HCT116 (cell line): ENCODE measurements at regions not wholly inside any gene's neighbourhood (a gene's known extent, or its start where the extent isn't known, plus 50 kb on each side); places are given as distances from the start of the nearest gene placed in this dataset.

ENCODE experiments used
- ATAC-seq: fragments of 200-7000 bp; cut with Tn5 transposase; 2 replicates; pipeline ENCODE4 v1.9.1; 2020; ENCODE audit warnings: mild to moderate bottlenecking, moderate library complexity
- BruUV-seq: library from RNA; stranded (reverse); fragments of 400-500 nt; replicated peaks from 2 replicates; lab custom pipeline; 2021; lab: Mats Ljungman, UMichigan
- CTCF ChIA-PET: fragments of 300-600 bp; sonication (Branson Sonifier 250); formaldehyde crosslinking; loops from one replicate; lab custom pipeline; 2021; ENCODE audit warnings: antibody characterized with exemption; lab: Charles Lee
- POLR2A ChIA-PET: fragments of 300-600, 350-600 bp; sonication (Branson Sonifier 250); formaldehyde crosslinking; loops from one replicate; lab custom pipeline; 2021; ENCODE audit warnings: antibody characterized with exemption; lab: Charles Lee
- RAD21 ChIA-PET, 2 experiments: fragments of 300-600 bp; sonication (Branson Sonifier 250); formaldehyde crosslinking; loops; one replicate each; lab custom pipeline; 2023; ENCODE audit warnings: low total read pairs in 2 of 2; ENCODE audit not compliant: uncharacterized antibody in 2 of 2, unreplicated experiment in 2 of 2, low non-redundant PET in 1 of 2; lab: Charles Lee
- DNase-seq: peaks from one replicate; pipeline ENCODE4 v3.0.0-alpha.2; 2010; ENCODE audit warnings: low read depth, low spot score
- H2AFZ ChIP-seq: fragments of 200-600 bp; shearing (Covaris generic), sonication (generic); 2 replicates; pipeline ENCODE4 v1.6.1; 2017; ENCODE audit warnings: low read depth, mixed run types, mixed read lengths, antibody characterized with exemption, low read length; ENCODE audit not compliant: poor library complexity, severe bottlenecking
- H3K27ac ChIP-seq: 2 replicates; pipeline ENCODE4 v1.5.1; 2012; ENCODE audit warnings: low read depth, low read length
- H3K27me3 ChIP-seq: fragments of 200-600 bp; sonication (generic); 2 replicates; pipeline ENCODE4 v1.6.1; 2016; ENCODE audit warnings: mixed run types, low read length, mixed read lengths; ENCODE audit not compliant: insufficient read depth
- H3K36me3 ChIP-seq, 2 experiments: fragments of 200-500 bp in 1 of 2; fragments of 200-600 bp in 1 of 2; sonication (Bioruptor generic) in 1 of 2; sonication (generic) in 1 of 2; 2 replicates each; pipeline versions ENCODE4 v1.5.1 to v1.6.1; 2014 to 2016; ENCODE audit warnings: low read length in 2 of 2, inconsistent platforms in 1 of 2, mixed read lengths in 1 of 2, mixed run types in 1 of 2; ENCODE audit not compliant: insufficient read depth in 2 of 2, control insufficient read depth in 1 of 2
- H3K4me1 ChIP-seq, 2 experiments: fragments of 200-600 bp in 1 of 2; sonication (generic) in 1 of 2; 2 replicates each; pipeline versions ENCODE4 v1.5.1 to v1.6.1; 2012 to 2017; ENCODE audit warnings: low read length in 2 of 2, inconsistent platforms in 1 of 2, mild to moderate bottlenecking in 1 of 2, mixed read lengths in 1 of 2, mixed run types in 1 of 2, moderate library complexity in 1 of 2; ENCODE audit not compliant: insufficient read depth in 2 of 2, control insufficient read depth in 1 of 2
- H3K4me2 ChIP-seq: fragments of 200-600 bp; sonication (generic); 2 replicates; pipeline ENCODE4 v1.6.1; 2017; ENCODE audit warnings: mixed run types, low read length, mixed read lengths
- H3K4me3 ChIP-seq, 2 experiments: fragments of 200-600 bp in 1 of 2; sonication (generic) in 1 of 2; replicated peaks in 1 of 2; 2 replicates each; pipeline ENCODE4 v1.5.1; 2011 to 2016; ENCODE audit warnings: low read length in 2 of 2, control low read depth in 1 of 2, low read depth in 1 of 2, mild to moderate bottlenecking in 1 of 2, mixed read lengths in 1 of 2, mixed run types in 1 of 2
- H3K79me2 ChIP-seq: fragments of 200-600 bp; sonication (generic); 2 replicates; pipeline ENCODE4 v1.6.1; 2017; ENCODE audit warnings: mild to moderate bottlenecking, mixed run types, low read length, moderate library complexity, mixed read lengths; ENCODE audit not compliant: insufficient read depth
- H3K9ac ChIP-seq: fragments of 200-600 bp; sonication (generic); 2 replicates; pipeline ENCODE4 v1.6.1; 2016; ENCODE audit warnings: low read length, mixed read lengths
- H3K9me2 ChIP-seq: fragments of 200-600 bp; sonication (generic), shearing (Covaris generic); 2 replicates; pipeline ENCODE4 v1.6.1; 2017; ENCODE audit warnings: mixed run types, mild to moderate bottlenecking, moderate library complexity; ENCODE audit not compliant: insufficient read depth
- H3K9me3 ChIP-seq, 2 experiments: fragments of 200-500 bp in 1 of 2; fragments of 200-600 bp in 1 of 2; sonication (Bioruptor generic) in 1 of 2; sonication (generic) in 1 of 2; 2 replicates each; pipeline ENCODE4 v1.6.1; 2014 to 2017; ENCODE audit warnings: low read length in 2 of 2, mixed read lengths in 2 of 2, inconsistent platforms in 1 of 2, low read depth in 1 of 2, mild to moderate bottlenecking in 1 of 2, mixed run types in 1 of 2, moderate library complexity in 1 of 2; ENCODE audit not compliant: control insufficient read depth in 1 of 2, insufficient read depth in 1 of 2
- H4K20me1 ChIP-seq: fragments of 200-600 bp; sonication (generic), shearing (Covaris generic); 2 replicates; pipeline ENCODE4 v1.6.1; 2017; ENCODE audit warnings: mixed run types, mild to moderate bottlenecking, moderate library complexity; ENCODE audit not compliant: insufficient read depth
- EGR1 ChIP-seq: IDR thresholded peaks from 2 replicates; pipeline ENCODE4 v1.6.1; 2012; ENCODE audit warnings: low read depth
- ELF1 ChIP-seq: IDR thresholded peaks from 2 replicates; pipeline ENCODE4 v1.6.1; 2012; ENCODE audit warnings: low read depth, borderline replicate concordance
- EZH2 ChIP-seq: fragments of 200-600 bp; sonication (generic); IDR thresholded peaks from 2 replicates; pipeline ENCODE4 v1.6.1; 2017; ENCODE audit warnings: antibody characterized with exemption, mixed run types
- EZH2phosphoT487 ChIP-seq: fragments of 200-600 bp; IDR thresholded peaks from 2 replicates; pipeline ENCODE4 v1.6.1; 2018; ENCODE audit warnings: antibody characterized with exemption, borderline replicate concordance
- FOSL1 ChIP-seq: IDR thresholded peaks from 2 replicates; pipeline ENCODE4 v1.6.1; 2012; ENCODE audit warnings: low read depth
- POLR2A ChIP-seq: IDR thresholded peaks from 2 replicates; pipeline ENCODE4 v1.7.0; 2011; ENCODE audit warnings: borderline replicate concordance; ENCODE audit not compliant: insufficient read depth, insufficient read length; ENCODE audit errors: extremely low read depth
- YY1 ChIP-seq: IDR thresholded peaks from 2 replicates; pipeline ENCODE4 v1.6.1; 2011; ENCODE audit warnings: low read length, low read depth, moderate library complexity, mild to moderate bottlenecking; ENCODE audit not compliant: insufficient replicate concordance; ENCODE audit errors: extremely low read depth
- ZFX ChIP-seq: fragments of 450-650 bp; IDR thresholded peaks from 2 replicates; pipeline ENCODE4 v1.6.1; 2017
- intact Hi-C: fragments of 100-400 bp; cut with micrococcal nuclease; formaldehyde crosslinking; loops from 2 replicates; pipeline ENCODE4 v1.10.0; 2022
- TF ChIP-seq, protein P1 (sequence below): IDR thresholded peaks from 2 replicates; pipeline ENCODE4 v1.6.1; 2012
- TF ChIP-seq, protein P2 (sequence below): IDR thresholded peaks from 2 replicates; pipeline ENCODE4 v1.6.1; 2012; ENCODE audit warnings: low read depth
- TF ChIP-seq, protein P3 (sequence below), 3 experiments: fragments of 200-600 bp in 1 of 3; sonication (generic) in 1 of 3; IDR thresholded peaks in 2 of 3; conservative IDR thresholded peaks in 1 of 3; 2 replicates each; pipeline ENCODE4 v1.5.1; 2012 to 2017; ENCODE audit warnings: low read depth in 2 of 3, low read length in 2 of 3, antibody characterized with exemption in 1 of 3, borderline replicate concordance in 1 of 3, control low read depth in 1 of 3, mild to moderate bottlenecking in 1 of 3, mixed read lengths in 1 of 3, mixed run types in 1 of 3, moderate library complexity in 1 of 3; ENCODE audit not compliant: insufficient read depth in 1 of 3

DNA sequence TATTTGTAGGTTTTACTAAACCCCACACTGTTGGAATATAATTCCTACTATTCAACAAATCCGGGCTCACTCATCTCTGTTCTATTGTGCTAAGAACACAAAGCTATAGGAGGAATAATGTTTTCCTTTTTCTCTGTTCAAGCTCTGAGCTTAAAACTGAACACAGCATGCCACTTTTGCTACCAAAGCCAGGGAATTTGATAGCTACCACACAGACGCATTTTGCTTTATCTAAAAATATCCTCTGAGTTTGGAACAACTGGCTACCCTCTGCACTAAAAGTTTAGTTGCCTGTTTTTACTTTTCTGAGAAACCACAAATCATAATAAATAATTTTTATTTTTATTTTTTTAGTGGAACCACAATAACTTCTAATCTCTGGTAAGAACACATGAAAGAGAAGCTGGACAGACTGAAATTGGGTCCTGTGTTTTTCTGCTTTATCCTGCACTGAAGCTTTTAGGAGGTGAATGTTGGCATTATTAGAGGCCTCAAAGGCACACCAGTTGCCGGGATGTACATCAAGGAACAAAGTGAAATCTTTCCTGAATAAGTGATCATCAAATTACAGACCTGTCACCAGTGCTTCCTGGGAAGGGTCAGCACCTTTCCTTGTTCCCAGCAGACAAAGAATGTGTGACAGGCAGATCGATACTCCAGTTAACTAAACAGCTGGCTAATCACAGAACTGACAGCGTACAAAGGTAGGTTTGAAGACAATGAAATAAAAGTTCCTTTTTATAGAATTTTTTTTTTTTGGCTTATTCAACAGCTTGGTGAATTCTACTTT, 523.2 kb upstream of the TENM4 start (continued):
- no peak for TF ChIP-seq EGR1
- TF ChIP-seq, protein P1, sequence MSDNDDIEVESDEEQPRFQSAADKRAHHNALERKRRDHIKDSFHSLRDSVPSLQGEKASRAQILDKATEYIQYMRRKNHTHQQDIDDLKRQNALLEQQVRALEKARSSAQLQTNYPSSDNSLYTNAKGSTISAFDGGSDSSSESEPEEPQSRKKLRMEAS: no peak

DNA sequence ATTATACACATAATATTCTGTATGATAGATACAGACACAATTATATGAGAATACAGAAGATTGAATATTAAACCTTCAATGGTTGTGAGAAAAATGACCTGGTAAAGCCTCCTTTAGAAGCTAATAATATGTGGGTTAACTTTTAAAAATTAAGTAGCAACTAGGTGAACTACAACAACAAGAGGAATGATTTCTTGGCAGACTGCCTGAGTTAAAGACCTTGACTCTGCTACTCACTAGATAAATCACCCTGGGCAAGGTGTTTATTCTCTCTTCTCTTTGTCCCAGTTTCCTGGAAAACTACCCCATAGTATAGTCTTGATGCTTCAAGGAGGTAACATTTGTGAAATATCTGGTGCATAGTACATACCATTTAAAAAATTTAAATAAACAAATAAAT, 519.6 kb upstream of the TENM4 start:
- Histone ChIP-seq H3K9me2 (no peaks in the 10 kb centered on the region), H3K27ac (no peak overlapping the region), H3K4me1 (no peaks in the 10 kb centered on the region), H3K4me3 (no peak overlapping the region), H3K4me2 (no peak overlapping the region), H3K27me3 (no peaks in the 10 kb centered on the region), H3K9ac (no peak overlapping the region), H3K9me3 (peaks cover 8 to 13% of the 10 kb centered on the region in 2 experiments; a peak in 2 of 4 replicates), H2AFZ (no peak overlapping the region), H4K20me1 (no peaks in the 10 kb centered on the region), H3K79me2 (no peaks in the 10 kb centered on the region), H3K36me3 (no peaks in the 10 kb centered on the region)
- DNase-seq (no peak), ATAC-seq (no peak)
- TF ChIP-seq FOSL1 (no peak), EZH2phosphoT487 (no peak), ELF1 (no peak), POLR2A (no peak), ZFX (no peak), YY1 (no peak), EGR1 (no peak), EZH2 (no peak)
- TF ChIP-seq, protein P2, sequence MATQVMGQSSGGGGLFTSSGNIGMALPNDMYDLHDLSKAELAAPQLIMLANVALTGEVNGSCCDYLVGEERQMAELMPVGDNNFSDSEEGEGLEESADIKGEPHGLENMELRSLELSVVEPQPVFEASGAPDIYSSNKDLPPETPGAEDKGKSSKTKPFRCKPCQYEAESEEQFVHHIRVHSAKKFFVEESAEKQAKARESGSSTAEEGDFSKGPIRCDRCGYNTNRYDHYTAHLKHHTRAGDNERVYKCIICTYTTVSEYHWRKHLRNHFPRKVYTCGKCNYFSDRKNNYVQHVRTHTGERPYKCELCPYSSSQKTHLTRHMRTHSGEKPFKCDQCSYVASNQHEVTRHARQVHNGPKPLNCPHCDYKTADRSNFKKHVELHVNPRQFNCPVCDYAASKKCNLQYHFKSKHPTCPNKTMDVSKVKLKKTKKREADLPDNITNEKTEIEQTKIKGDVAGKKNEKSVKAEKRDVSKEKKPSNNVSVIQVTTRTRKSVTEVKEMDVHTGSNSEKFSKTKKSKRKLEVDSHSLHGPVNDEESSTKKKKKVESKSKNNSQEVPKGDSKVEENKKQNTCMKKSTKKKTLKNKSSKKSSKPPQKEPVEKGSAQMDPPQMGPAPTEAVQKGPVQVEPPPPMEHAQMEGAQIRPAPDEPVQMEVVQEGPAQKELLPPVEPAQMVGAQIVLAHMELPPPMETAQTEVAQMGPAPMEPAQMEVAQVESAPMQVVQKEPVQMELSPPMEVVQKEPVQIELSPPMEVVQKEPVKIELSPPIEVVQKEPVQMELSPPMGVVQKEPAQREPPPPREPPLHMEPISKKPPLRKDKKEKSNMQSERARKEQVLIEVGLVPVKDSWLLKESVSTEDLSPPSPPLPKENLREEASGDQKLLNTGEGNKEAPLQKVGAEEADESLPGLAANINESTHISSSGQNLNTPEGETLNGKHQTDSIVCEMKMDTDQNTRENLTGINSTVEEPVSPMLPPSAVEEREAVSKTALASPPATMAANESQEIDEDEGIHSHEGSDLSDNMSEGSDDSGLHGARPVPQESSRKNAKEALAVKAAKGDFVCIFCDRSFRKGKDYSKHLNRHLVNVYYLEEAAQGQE: no peak
- TF ChIP-seq, protein P1: no peak
- TF ChIP-seq, protein P3, sequence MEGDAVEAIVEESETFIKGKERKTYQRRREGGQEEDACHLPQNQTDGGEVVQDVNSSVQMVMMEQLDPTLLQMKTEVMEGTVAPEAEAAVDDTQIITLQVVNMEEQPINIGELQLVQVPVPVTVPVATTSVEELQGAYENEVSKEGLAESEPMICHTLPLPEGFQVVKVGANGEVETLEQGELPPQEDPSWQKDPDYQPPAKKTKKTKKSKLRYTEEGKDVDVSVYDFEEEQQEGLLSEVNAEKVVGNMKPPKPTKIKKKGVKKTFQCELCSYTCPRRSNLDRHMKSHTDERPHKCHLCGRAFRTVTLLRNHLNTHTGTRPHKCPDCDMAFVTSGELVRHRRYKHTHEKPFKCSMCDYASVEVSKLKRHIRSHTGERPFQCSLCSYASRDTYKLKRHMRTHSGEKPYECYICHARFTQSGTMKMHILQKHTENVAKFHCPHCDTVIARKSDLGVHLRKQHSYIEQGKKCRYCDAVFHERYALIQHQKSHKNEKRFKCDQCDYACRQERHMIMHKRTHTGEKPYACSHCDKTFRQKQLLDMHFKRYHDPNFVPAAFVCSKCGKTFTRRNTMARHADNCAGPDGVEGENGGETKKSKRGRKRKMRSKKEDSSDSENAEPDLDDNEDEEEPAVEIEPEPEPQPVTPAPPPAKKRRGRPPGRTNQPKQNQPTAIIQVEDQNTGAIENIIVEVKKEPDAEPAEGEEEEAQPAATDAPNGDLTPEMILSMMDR (IDR thresholded peaks at IDR 0.05 in 2 of 3, conservative IDR thresholded peaks at IDR 0.05 in 1 of 3; ENCODE audit: borderline replicate concordance in 1 of 3, insufficient read depth in 1 of 3, low read depth in 2 of 3, low read length in 2 of 3): no peak
- ChIA-PET POLR2A (no interaction called here), CTCF (no interaction called here), RAD21 (no interaction called here)
- intact Hi-C loops: no loop called here
- no TSS peak for BruUV-seq
